ENCODE measurements at regions not wholly inside any gene's neighbourhood (a gene's known extent, or its start where the extent isn't known, plus 50 kb on each side); places are given as distances from the start of the nearest gene placed in this dataset.

- Mint-ChIP-seq H3K36me3 (no peaks in the 10 kb centered on the region), H3K4me1 (peaks cover 44% of the 10 kb centered on the region), H3K27ac (no peak overlapping the region), H3K27me3 (ENCODE audit: low read depth) (no peaks in the 10 kb centered on the region), H3K4me3 (no peak overlapping the region), H3K9me3 (no peaks in the 10 kb centered on the region)
- no peak for TF ChIP-seq PREB (CRISPR knock-in tag; IDR thresholded peaks at IDR 0.05; ENCODE audit: borderline replicate concordance)
- TF ChIP-seq JUN (CRISPR knock-in tag; IDR thresholded peaks at IDR 0.05) = no peak
- TF ChIP-seq ZMAT4 (CRISPR knock-in tag; IDR thresholded peaks at IDR 0.05) = no peak
- no peak for TF ChIP-seq E2F1 (CRISPR knock-in tag; IDR thresholded peaks at IDR 0.05)
- no peak for TF ChIP-seq NFYB (CRISPR knock-in tag; conservative IDR thresholded peaks at IDR 0.05; ENCODE audit: low read depth)
- ChIA-PET CTCF (interaction anchor here (1.0 to 4.5 kb wide), 5 partner anchors 9 to 79 kb away, joined by 4 to 22 read pairs (median 5); no protein-coding TSS in a partner anchor), POLR2A (no interaction called here)
- no peak for ATAC-seq
- DNase-seq (ENCODE audit: low spot score) = no peak
Observed at GRCh38 chr5:157915638-157916037, 56.7 kb upstream of the CLINT1 start.

- Mint-ChIP-seq H3K27me3 (ENCODE audit: low read depth) (no peaks in the 10 kb centered on the region), H3K4me3 (no peak overlapping the region), H3K4me1 (peaks cover 34% of the 10 kb centered on the region), H3K9me3 (no peaks in the 10 kb centered on the region), H3K27ac (no peak overlapping the region), H3K36me3 (no peaks in the 10 kb centered on the region)
- DNase-seq (ENCODE audit: low spot score) (no peak), ATAC-seq (no peak)
- TF ChIP-seq SMAD3 (CRISPR knock-in tag; IDR thresholded peaks at IDR 0.05; ENCODE audit: borderline replicate concordance) = no peak
- no peak for TF ChIP-seq E2F4 (CRISPR knock-in tag; IDR thresholded peaks at IDR 0.05; ENCODE audit: borderline replicate concordance, low read depth)
- TF ChIP-seq ZNF423 (CRISPR knock-in tag; IDR thresholded peaks at IDR 0.05) = no peak
- no peak for TF ChIP-seq PRDM15 (CRISPR knock-in tag; IDR thresholded peaks at IDR 0.05)
- TF ChIP-seq TEAD4 (CRISPR knock-in tag; IDR thresholded peaks at IDR 0.05) = no peak
- no peak for TF ChIP-seq USF2 (CRISPR knock-in tag; IDR thresholded peaks at IDR 0.05)
- no peak for TF ChIP-seq TCF7 (CRISPR knock-in tag; IDR thresholded peaks at IDR 0.05; ENCODE audit: low read depth)
- TF ChIP-seq ATF3 (CRISPR knock-in tag; conservative IDR thresholded peaks at IDR 0.05) = no peak
- TF ChIP-seq IRF1 (CRISPR knock-in tag; IDR thresholded peaks at IDR 0.05) = no peak
- no peak for TF ChIP-seq ARID4B (CRISPR knock-in tag; IDR thresholded peaks at IDR 0.05; ENCODE audit: borderline replicate concordance)
- no peak for TF ChIP-seq NFYB (CRISPR knock-in tag; conservative IDR thresholded peaks at IDR 0.05; ENCODE audit: low read depth)
- no peak for TF ChIP-seq ZMAT4 (CRISPR knock-in tag; IDR thresholded peaks at IDR 0.05)
- TF ChIP-seq NR2C2 (CRISPR knock-in tag; IDR thresholded peaks at IDR 0.05) = no peak
- ChIA-PET CTCF (interaction anchor here (1.4 to 4.5 kb wide), 4 partner anchors 35 to 85 kb away, joined by 3 to 22 read pairs (median 5); no protein-coding TSS in a partner anchor), POLR2A (no interaction called here)
Observed at GRCh38 chr5:157914151-157914788, 55.3 kb upstream of the CLINT1 start.

All from WTC11 (cell line).